HG02763 (cell line): ENCODE measurements at regions not wholly inside any gene's neighbourhood (a gene's known extent, or its start where the extent isn't known, plus 50 kb on each side); places are given as distances from the start of the nearest gene placed in this dataset.

ENCODE experiments used
- ATAC-seq: cut with Tn5 transposase; IDR thresholded peaks from one replicate; pipeline ENCODE4 v1.9.1; 2021; ENCODE audit warnings: mild to moderate bottlenecking, moderate library complexity; ENCODE audit not compliant: unreplicated experiment

DNA sequence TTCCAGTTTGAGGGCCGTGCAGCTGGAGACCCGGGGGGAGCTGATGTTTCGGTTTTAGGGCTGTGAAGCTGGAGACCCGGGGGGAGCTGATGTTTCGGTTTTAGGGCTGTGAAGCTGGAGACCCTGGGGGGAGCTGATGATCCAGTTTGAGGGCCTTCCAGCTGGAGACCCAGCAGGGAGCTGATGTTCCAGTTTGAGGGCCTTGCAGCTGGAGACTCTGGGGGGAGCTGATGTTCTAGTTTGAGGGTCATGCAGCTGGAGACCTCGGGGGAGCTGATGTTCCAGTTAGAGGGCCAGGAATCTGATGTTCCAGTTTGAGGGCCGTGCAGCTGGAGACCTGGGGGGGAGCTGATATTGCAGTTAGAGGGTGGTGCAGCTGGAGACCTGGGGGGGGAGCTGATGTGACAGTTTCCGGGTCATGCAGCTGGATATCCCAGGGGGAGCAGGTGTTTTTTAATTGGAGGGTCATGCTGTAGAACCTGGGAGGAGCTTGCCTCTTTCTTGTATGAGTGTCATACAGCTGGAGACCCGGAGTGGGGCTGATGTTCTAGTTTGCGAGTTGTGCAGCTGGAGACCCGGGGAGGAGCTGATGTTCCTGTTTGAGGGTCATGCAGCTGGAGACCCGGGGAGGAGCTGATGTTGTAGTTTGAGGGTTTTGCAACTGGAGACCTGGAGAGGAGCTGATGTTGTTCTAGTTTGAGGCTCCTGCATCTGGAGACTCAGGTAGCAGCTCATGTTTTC lies 153.2 kb downstream of the RTP5 start:
- no peak for ATAC-seq

DNA sequence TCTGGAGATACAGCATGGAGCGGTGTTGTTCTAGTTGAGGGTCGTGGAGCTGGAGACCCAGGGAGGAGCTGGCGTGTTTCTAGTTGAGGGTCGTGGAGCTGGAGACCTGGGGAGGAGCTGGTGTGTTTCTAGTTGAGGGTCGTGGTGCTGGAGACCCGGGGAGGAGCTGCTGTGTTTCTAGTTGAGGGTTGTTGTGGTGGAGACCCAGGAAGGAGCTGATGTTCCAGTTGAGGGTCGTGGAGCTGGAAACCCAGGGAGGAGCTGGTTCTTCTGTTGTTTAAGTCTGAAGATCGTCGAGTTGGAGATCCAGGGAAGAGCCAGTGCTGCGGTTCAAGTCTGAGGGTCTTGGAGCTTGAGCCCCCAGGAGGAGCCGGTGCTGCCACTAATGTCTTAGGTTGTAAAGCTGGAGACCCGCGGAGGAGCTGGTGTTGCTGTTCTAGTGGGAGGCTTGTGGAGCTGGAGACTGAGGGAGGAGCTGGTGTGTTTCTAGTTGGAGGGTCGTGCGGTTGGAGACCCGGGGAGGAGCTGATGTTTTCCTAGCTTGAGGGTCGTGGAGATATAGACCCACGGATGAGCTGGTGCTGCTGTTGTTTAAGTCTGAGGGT lies 155.3 kb downstream of the RTP5 start:
- ATAC-seq: no peak

DNA sequence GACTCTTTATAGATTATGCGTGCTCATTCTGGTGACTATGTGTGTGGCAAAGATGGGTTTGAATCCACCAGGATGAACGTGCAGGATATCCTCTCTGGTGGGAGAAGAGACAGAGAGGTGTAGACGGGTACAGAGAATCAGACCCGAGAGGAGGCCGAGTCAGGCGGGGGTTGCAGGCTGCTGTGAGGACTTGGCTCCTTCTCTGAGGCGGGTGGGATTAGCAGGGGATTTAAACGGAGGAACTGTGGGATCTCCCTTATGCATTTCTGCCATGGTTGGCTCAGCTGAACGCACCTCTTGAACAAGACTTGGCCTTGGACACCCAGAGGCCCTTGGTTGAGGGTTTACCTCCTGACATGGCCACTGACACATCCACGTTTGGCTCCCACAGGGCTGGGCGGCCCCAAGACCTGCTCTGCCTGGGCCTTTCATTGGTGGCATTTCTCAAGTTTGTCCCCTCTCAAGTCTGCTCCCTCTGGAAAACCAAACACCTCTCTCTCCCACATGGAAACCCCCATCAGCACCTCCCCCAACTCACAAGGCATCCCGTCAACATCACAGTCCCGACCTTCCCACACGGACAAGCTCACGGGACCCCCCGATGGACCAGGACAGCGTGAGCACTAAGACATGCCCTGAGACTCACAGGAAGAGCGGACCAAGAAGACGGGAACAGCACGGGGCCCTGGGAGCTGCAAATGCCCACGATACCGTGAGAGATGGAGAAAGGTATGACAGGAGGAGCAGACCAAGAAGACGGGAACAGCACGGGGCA lies 158.3 kb downstream of the RTP5 start:
- no peak for ATAC-seq

DNA sequence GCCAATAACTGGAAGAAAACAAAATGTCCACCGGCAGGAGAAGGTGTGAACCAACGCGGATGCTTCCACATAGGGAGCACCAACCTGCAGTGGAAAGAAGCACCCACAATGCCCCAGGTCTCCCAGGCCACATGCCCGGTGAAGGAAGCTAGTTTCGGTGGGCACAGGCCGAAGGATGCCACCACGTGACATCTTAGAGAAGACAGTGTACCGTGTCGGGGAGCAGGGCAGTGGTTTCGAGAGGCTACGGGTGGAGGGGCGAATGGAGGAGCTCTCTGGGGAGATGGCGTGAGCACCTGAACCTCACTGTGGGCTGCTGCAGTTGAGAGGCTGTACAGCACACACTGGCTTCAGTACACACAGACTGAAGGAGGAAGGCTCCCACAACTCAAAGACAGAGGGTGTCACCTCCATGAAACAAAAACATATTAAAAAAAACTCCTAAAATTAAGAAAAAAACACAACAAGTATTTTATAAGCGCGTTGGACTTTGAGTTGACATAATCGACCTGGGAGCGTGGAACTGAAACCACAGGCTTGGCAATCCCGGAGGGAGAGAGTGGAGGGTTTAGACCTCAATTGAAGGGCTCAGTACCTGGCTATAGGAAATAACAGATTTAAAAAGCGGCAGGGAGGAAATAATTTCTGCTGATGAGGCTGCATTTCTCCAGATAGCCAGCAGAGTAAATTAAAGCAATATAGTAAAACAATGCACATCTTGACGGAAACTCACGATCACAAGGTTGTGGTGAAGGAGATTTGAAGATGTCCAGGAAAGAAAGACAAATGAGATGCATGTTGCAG lies 160.1 kb downstream of the RTP5 start:
- no peak for ATAC-seq

DNA sequence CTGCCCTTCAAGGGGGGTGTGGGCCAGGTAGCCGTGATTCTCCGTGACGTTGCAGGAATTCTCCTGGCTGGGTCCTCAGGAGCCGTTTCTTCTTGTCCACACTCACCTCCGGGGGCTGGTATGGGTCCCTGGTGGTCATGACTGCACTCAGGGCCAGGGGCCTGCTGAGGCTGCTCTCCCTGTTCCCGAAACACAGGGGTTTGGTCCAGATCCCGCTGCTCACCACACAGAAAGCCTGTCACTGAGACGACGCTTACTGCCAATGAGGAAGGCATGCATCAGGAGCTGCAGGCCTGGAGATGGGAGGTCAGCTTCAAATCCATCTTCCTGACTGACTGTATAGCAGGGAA lies 160.7 kb downstream of the RTP5 start:
- ATAC-seq: no peak

DNA sequence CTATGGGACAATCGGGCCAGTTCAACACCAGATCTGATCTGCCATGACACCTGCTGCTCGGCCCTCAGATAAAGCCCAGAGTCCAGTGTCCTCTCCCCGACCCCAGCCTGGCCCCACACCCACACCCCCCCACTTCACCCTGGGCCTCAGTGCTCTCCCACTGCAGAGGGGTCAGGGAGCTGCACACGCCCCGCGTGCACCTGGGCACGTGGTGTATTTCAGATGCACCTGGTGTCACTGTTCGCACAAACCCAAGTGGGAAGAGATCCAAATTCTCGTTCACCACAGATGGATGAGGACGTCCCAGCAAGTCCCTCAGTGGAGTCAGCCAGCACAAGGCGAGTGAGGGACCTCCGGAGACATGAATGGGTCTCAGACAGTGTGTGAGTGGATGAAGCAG lies 161.3 kb downstream of the RTP5 start:
- ATAC-seq: no peak

DNA sequence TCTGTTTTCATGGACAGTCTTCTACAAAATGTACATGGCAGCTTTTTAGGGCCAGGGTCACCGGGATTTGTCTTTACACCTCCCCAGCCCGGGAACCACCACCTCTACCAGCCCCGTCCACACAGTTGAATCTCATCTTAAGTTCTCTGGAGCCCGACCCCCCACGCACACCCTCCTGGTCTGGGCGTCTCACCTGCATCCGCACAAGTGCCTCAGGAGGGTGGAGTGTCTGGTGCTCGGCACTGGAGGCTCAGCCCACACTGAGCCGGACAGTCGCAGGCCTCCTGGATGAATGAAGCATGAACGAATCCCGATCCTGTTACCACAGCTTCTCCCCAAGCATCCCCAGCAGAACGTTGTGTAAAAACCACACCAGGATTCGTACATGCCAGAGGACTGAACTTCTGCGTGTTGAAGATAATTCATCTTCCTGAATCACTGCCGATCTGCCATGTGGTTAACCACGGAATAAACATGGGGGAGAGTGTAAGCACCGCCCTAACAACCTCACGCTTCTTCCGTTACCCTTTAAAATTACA lies 162.0 kb downstream of the RTP5 start:
- ATAC-seq: no peak

DNA sequence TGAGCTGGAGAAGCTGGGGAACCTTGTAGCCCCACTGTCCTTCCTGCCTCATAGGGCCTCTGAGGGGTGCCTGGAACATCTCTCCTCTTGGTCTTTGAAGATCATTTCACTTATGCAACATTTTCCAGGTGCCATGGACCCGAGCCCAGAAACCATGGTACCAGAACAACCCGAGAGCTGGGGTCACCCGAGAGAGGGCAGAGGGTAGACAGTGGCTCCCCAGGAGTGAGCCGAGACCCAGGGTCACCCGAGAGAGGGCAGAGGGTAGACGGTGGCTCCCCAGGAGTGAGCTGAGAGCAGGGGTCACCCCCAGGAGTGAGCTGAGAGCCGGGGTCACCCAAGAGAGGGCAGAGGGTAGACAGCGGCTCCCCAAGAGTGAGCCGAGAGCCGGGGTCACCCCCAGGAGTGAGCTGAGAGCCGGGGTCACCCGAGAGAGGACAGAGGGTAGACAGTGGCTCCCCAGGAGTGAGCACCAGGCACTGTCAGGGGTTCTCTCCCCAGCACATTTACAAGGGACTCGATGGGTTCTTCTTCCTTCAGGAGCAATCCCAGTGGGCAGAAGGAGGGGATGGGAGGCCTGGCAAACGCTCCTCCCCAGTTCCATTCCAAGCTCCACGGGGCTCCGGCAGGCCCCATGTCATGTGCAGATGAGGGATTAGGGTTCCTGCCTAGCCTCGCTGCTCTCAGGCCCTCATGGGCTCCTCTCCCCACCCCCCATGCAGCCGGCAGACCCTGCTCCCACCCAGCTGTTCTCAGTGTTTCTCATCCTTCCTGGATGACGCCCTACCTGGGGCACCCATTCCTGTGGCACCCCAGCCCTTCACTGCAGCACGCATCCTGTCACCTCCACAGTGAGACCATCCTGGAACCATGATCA lies 163.5 kb downstream of the RTP5 start:
- ATAC-seq: no peak

DNA sequence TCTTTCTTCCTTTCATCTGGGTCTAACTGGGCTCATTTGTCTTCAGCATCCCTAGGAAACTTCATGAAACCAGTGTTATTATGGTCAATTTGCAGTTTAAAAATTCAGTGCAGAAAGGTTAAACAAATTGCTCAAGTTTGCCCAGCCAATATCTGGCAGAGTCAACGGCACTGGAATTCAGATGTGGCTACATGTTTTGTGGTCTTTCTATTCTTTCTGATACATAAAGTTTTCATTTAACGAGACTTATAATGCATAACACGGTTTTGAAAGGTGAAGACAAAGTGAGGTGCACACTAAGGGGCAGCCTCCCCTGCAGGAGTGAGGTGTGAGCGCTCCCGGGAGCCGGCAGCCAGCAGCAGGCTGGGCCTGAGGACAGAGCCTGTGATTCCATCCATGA lies 164.6 kb downstream of the RTP5 start:
- ATAC-seq: no peak

DNA sequence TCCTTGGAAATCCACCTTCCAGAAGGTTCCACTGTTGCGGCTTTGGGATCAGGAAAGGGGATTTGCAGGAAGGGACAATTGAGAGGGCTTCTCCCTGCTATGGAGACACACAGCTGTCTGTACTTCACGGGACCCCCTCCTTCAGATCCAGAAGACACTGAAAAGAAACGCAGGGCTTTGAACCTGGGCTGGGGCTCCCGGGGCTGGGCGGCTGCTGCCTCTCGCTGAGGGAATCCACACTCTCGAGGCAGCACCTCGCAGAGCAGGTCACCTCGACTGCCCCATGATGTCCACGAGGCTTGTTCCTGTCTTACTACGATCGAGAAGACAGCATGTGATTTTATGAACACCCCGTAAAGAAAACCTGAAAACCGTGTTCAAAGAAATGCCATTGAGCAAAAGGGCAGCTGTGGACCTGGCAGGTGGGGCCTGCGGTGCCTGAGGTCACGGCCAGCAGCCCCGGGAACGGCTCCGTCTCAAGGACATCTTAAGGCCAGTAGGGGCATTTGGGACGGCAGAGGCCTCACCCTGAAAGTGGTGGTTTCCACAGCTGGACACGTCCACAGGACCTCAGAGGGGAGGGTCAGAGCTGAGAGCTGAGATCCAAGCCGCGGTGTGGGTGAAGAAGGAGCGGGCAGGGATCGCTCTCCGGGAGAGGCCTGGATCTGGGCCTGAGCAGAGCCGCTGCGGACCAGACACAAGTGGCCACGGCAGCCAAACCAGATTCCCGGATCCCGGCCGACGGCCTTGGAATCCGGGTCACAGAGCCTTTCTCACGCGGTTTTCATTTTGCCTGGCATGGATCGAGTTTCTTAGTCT lies 165.7 kb downstream of the RTP5 start:
- ATAC-seq: no peak

DNA sequence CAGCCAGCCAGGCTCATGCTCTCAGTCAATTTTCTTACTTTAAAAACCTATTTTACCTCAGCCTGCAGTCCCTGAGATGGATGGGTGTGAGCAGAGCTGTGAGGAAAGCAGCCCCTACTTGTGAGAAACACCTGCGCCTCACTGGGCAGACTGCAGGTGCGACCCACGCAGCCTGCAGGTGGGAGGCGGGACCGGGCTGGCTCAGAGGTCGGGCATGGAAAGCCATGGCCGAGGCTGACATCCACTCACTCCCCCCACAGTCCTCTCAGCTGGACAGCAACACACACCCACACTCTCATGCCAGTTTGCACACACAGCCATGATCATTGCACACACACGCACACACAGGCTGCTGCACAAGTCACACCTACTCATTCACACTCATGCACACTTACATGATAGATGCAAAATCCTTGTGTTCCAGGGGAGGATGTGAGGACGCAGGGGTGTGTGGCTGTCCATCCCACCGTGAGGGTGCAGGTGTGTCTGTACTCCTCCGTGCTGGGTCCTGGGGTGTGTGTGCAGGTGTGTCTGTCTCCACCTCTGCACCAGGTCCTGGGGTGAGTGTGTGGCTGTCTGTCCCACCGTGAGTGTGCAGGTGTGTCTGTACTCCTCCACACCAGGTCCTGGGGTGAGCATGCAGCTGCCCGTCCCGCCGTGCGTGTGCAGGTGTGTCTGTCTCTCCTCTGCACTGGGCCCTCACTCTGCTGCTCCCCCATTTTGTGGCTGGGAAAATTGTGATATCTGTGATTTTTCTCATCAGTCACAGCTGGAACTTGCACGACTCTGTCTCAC lies 166.5 kb downstream of the RTP5 start:
- ATAC-seq: no peak

DNA sequence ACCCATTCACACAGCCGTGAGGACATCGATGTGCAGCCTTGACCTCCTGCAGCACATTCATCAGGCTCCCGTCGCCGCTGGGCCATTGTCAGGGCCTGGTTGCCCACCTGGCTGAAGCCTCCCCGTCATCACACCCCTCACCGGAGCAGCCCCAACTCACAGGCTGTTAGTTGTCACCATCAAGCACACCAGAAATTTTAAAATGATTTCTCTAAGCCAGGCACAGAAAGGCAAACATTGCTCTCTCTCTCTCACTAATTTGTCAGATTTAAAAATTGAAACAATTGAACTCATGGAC lies 167.1 kb downstream of the RTP5 start:
- no peak for ATAC-seq

DNA sequence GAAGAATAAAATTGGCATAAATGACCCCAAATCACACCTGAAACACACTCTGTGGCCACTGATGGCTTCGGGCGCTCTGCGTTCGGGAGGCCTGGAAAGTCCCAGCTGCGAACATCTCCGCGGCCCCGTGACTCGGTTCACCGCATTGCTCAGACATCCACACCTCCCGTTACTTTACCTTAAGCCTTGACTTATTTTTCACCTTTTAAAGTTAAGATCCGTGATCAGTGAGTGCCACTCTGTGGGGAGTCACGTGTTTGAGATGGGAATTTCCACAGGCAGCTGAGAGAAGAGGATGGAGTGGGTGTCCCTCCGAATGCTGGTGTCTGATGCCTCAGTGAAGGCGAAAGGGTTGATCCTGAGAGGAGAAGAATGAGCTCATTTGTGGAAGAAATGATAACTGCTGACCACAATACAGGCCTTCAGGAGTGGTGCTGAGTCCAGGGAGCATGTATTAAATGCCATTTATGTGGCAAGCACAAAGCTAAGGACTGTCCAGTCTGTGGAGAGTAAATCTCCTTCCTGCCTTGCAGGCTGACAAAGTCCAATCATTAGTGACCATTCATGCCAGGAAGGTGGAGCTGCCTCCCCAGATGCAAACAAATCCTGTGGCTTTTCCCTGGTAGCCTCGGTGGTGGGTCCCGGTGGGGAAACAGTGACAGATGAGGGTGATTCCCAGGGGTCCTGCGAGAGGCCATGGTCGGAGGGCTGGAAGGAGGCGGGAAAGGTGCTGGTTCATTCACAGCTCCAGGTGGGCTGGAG lies 168.8 kb downstream of the RTP5 start:
- no peak for ATAC-seq

DNA sequence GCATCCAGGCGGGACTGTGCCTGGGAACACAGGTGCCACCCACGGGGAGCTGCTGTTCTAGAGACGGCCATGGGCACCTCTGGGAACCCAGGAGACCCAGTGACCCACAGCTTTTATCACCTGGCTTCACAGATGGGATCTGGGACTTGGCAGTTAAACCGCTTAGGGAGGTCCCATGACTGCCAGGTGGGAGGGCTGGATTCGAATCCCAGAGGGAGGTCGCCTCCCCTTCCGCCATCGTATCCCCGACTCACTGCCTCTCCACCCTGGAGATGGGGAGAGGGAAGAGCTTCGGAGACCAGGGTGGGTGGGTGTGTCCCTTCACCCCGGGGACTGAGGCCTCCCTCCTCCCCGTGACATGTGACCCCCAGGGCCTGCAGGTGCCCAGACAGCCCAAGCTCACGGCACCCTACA lies 169.4 kb downstream of the RTP5 start:
- no peak for ATAC-seq

DNA sequence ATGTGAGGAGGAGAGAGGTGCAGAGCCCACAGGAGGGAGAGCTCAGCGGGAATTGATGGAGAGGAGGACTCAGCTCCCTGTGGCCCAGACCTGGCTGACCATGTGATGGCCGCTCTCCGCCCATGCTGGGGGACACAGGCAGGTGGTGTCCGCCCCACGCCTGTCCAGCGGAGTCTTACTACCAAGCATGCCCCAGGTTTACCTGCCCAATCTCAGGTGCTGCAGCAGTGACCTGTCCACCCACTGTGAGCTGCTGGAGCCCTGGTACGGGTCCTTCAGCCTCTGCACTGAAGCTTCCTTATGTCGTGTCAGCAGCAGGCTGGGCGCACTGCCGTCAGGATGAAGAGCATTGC lies 170.8 kb downstream of the RTP5 start:
- ATAC-seq: no peak

DNA sequence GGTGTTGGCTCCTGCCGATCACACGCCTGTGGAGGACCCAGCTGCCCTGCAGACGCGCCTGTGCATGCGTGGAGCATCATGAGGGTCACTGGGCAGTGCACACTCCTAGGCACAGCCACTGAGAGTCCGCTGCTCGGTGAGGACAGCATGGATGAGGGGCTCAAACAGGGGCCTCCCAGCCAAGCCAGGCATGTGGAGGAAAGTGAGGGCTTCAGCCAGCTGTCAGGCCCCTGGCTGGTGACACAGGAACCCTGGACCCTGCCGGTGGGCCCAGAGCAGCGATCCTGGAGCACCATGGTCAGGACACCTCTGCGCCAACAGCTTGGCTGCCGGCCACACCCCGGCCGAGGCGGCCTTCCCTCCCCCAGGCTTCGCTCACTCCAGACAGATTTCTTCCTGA lies 171.2 kb downstream of the RTP5 start:
- ATAC-seq: no peak

DNA sequence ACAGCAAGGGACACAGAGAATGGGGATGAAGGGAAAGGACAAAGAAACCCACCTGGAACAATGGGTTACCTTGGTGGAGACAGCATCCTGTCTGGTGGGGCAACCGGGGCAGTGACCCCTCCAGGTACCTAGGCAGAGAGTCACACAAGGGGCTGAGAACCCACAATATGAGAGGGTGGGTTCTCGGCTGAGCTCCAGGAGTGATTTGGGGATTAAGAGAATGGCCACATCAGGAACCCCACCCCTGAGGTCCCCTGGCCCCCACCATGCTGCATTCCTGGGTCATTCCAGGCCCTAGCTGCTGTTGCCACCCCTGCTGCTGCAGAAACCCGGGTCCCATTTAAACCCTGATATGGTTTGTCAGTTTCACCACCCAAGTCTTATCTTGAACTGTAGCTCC lies 172.3 kb downstream of the RTP5 start:
- ATAC-seq: no peak
